ENCODE measurements at regions not wholly inside any gene's neighbourhood (a gene's known extent, or its start where the extent isn't known, plus 50 kb on each side); places are given as distances from the start of the nearest gene placed in this dataset.

- TF ChIP-seq CTCF (IDR thresholded peaks at IDR 0.05; ENCODE audit: low read depth, low read length, poor library complexity, severe bottlenecking) = no peak
- TF ChIP-seq EZH2phosphoT487 (IDR thresholded peaks at IDR 0.05; ENCODE audit: borderline replicate concordance, low read length) = no peak
Observed at GRCh38 chr6:8182902-8183665, 80.7 kb upstream of the EEF1E1 start.

Measured in DOHH2 (cell line).